Nephron progenitor cell (in vitro differentiated cells): ENCODE measurements at regions not wholly inside any gene's neighbourhood (a gene's known extent, or its start where the extent isn't known, plus 50 kb on each side); places are given as distances from the start of the nearest gene placed in this dataset.

Experiments
- DNase-seq: peaks from one replicate; pipeline ENCODE4 v3.0.0; 2021
- H3K27ac Mint-ChIP-seq: 2 replicates; pipeline ENCODE4 v1.8.0; 2021; ENCODE audit warnings: mild to moderate bottlenecking, moderate library complexity, mixed read lengths
- H3K27me3 Mint-ChIP-seq: 2 replicates; pipeline ENCODE4 v1.8.0; 2021; ENCODE audit warnings: mild to moderate bottlenecking, low read depth, mixed read lengths; ENCODE audit not compliant: poor library complexity
- H3K36me3 Mint-ChIP-seq: 2 replicates; pipeline ENCODE4 v1.8.0; 2021; ENCODE audit warnings: low read depth, mixed read lengths
- H3K4me1 Mint-ChIP-seq: 2 replicates; pipeline ENCODE4 v1.8.0; 2021; ENCODE audit warnings: mixed read lengths
- H3K4me3 Mint-ChIP-seq: 2 replicates; pipeline ENCODE4 v1.8.0; 2021; ENCODE audit warnings: mild to moderate bottlenecking, moderate library complexity, mixed read lengths
- H3K9me3 Mint-ChIP-seq: 2 replicates; pipeline ENCODE4 v1.8.0; 2021; ENCODE audit warnings: mild to moderate bottlenecking, moderate library complexity, mixed read lengths
- TF ChIP-seq, protein P1 (sequence below): fragments of 200-600 bp; sonication (generic); IDR thresholded peaks from 2 replicates; pipeline ENCODE4 v1.5.0; 2021; ENCODE audit warnings: antibody characterized with exemption

DNA sequence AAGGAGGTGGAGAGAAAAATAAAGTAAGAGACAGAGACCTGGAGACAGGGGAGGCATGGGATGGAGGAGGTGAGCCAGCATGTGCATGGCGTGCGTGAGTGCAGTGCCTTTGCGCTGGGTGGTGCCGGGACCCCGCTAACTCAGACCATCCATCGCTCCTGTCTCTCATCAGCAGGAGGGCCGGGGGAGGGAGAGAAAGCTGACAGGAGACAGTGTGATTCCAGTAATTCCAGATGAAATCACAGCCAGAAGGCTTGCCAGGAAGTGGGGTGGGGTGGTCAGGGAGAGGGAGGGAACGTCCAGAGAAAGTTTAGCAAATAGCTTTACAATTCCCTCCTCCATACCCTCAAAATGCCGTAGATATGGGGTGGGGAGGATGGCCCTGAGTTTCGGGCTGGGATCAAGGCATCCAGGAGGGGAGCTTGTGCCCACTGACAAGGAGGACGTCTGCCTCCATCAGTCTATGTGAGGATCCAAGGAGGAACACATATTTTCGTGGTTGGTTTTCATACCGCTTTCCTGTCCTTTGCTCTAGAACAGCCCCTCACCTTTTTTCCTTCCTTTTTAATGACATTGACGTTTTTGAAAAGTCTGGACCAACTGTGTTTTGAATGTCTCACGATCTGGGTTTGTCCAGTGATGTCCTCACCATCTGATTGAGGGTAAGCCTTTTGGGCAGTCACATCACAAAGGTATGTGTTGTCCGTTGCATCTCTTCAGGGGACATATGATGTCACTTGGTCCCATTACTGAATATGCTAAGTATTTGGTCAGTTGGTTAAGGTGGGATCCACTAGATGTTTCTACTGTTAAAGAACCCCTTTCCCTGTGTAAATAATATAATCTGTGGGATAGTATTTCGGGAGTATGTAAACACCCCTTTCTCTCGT lies 567.3 kb downstream of the MIAT start:
- TF ChIP-seq, protein P1, sequence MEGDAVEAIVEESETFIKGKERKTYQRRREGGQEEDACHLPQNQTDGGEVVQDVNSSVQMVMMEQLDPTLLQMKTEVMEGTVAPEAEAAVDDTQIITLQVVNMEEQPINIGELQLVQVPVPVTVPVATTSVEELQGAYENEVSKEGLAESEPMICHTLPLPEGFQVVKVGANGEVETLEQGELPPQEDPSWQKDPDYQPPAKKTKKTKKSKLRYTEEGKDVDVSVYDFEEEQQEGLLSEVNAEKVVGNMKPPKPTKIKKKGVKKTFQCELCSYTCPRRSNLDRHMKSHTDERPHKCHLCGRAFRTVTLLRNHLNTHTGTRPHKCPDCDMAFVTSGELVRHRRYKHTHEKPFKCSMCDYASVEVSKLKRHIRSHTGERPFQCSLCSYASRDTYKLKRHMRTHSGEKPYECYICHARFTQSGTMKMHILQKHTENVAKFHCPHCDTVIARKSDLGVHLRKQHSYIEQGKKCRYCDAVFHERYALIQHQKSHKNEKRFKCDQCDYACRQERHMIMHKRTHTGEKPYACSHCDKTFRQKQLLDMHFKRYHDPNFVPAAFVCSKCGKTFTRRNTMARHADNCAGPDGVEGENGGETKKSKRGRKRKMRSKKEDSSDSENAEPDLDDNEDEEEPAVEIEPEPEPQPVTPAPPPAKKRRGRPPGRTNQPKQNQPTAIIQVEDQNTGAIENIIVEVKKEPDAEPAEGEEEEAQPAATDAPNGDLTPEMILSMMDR: no peak
- Mint-ChIP-seq H3K4me1 (no peaks in the 10 kb centered on the region), H3K9me3 (peaks cover 6% of the 10 kb centered on the region), H3K27ac (no peak overlapping the region), H3K36me3 (no peaks in the 10 kb centered on the region), H3K4me3 (no peak overlapping the region), H3K27me3 (peaks cover 21% of the 10 kb centered on the region)
- no peak for DNase-seq

DNA sequence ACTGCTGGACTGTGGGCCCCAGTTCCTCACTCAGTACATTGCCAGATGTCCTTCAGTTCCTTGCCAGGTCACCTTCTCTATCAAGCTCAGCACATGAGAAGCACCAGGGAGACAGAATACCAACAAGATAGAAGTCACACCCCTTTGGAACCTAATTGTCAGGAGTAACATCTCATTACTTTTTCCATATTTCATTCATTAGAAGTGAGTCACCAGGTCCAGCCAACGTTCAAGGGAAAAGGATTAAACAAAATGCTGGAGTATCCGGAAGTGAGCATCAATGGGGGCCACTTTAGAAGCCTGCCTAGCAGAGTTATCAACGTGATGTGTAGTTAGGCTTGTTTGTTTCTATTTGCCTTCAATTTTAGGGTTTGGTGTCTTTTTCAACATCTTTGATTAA lies 569.3 kb downstream of the MIAT start:
- H3K27me3 Mint-ChIP-seq: peaks cover 34% of the 10 kb centered on the region

DNA sequence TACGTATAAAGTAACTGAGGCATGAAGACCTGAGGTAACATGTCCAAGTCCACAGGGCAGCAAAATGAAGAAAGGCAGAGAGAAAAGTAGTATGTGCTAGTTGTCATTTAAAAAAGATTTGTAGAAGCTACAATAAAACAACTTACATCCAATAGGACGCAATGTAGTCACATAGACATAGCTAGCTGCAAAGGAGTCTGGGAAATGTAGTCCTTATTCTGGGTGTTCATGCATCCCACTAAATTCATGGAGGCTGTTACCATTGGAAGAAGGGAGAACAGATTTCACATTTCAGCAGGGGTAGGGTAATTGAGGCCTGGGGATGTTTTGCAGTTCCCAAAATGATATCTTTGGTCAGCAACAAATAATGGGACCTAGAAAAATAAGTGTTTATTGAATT lies 571.4 kb downstream of the MIAT start:
- no peaks in the 10 kb centered on the region for H3K36me3 Mint-ChIP-seq

More for the DNA sequence above, 569.3 kb downstream of the MIAT start:
- no peaks in the 10 kb centered on the region for H3K4me1 Mint-ChIP-seq
- no peak overlapping the region for H3K27ac Mint-ChIP-seq
- TF ChIP-seq, protein P1: no peak
- DNase-seq: no peak
- H3K4me3 Mint-ChIP-seq: no peak overlapping the region
- no peaks in the 10 kb centered on the region for H3K36me3 Mint-ChIP-seq
- H3K9me3 Mint-ChIP-seq: peaks cover 14% of the 10 kb centered on the region

DNA sequence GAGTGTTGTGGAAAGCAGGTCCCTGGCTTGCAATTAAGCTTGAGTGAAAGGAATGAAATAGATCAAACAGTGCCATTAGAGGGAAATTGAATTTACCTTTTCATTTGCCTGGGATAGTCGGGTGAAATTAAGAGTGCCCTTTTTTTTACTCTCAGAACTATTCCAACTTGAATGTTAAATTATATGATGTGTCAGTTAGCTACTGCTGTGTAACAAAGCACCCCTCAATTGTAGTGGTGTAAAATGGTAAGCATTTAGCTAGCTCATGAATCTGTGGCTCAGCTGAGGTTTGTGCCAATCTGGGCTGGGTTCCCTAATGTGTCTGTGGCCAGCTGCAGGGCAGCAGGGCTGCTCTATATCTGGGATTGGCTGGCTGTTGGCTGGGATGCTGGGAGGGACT lies 571.4 kb downstream of the MN1 start:
- Mint-ChIP-seq H3K27me3 (peaks cover 54% of the 10 kb centered on the region), H3K4me3 (no peak overlapping the region), H3K4me1 (no peaks in the 10 kb centered on the region), H3K9me3 (peaks cover 14% of the 10 kb centered on the region), H3K27ac (no peak overlapping the region), H3K36me3 (no peaks in the 10 kb centered on the region)
- DNase-seq: no peak
- TF ChIP-seq, protein P1: no peak

More for the DNA sequence above, 571.4 kb downstream of the MIAT start:
- H3K4me3 Mint-ChIP-seq: no peak overlapping the region
- no peak overlapping the region for H3K27ac Mint-ChIP-seq
- peaks cover 49% of the 10 kb centered on the region for H3K27me3 Mint-ChIP-seq
- TF ChIP-seq, protein P1: no peak
- peaks cover 14% of the 10 kb centered on the region for H3K9me3 Mint-ChIP-seq
- no peaks in the 10 kb centered on the region for H3K4me1 Mint-ChIP-seq
- no peak for DNase-seq

DNA sequence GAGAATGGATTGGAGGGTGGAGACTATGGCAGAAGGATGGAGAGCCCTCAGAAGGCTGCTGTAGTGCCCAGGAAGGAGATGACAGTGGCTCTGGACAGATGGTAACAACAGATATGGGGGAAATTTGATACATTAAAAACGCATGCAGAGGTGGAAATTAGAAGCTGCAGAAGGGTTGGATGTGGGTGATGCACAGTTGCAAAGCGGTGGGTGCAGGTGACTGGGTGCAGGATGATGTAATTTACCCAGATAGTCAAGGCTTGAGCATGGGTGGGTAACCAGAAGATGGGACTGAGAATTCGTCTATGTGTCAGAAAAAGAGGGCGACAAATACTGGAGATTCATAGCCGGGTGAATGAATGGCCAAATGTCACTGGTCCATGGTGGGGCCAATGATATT lies 570.3 kb downstream of the MN1 start:
- Mint-ChIP-seq H3K36me3 (no peaks in the 10 kb centered on the region), H3K27ac (no peak overlapping the region), H3K4me1 (no peaks in the 10 kb centered on the region), H3K27me3 (peaks cover 53% of the 10 kb centered on the region), H3K4me3 (no peak overlapping the region), H3K9me3 (peaks cover 14% of the 10 kb centered on the region)
- TF ChIP-seq, protein P1: no peak
- DNase-seq: no peak

DNA sequence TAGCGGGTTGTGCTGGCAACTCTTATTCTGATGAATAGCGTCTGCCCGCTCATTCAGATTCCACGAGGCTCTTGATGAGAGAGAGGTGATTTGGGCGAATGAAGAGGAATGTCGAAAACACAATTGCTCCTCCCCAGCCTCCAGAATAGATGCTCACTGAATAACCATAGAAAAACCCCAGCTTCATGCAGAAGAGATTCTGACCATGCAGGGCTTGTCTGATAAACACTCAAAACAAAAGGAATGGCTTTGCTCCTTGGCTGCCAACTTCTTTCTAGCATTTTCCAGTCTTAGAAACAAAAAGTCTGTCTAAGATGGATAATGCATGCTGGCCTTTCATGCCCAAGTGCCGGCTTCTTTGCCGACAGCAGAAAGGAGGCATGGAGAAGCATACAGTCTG lies 569.5 kb downstream of the MN1 start:
- no peak overlapping the region for H3K4me3 Mint-ChIP-seq
- H3K27ac Mint-ChIP-seq: no peak overlapping the region
- peaks cover 14% of the 10 kb centered on the region for H3K9me3 Mint-ChIP-seq
- peaks cover 57% of the 10 kb centered on the region for H3K27me3 Mint-ChIP-seq
- H3K4me1 Mint-ChIP-seq: peaks cover 4% of the 10 kb centered on the region
- DNase-seq: no peak
- H3K36me3 Mint-ChIP-seq: no peaks in the 10 kb centered on the region
- TF ChIP-seq, protein P1: no peak
